DND-41 (cell line): ENCODE measurements at regions not wholly inside any gene's neighbourhood (a gene's known extent, or its start where the extent isn't known, plus 50 kb on each side); places are given as distances from the start of the nearest gene placed in this dataset.

ENCODE experiments used
- ATAC-seq: fragments of 200-7000 bp; cut with Tn5 transposase; 3 replicates; pipeline ENCODE4 v1.9.1; 2021; ENCODE audit warnings: low read depth; ENCODE audit not compliant: insufficient read depth
- DNase-seq: peaks from one replicate; pipeline ENCODE4 v3.0.0-alpha.2; 2020
- H2AFZ ChIP-seq: 2 replicates; pipeline ENCODE4 v1.6.0; 2012; ENCODE audit warnings: low read depth, low read length
- H3K27ac ChIP-seq: 2 replicates; pipeline ENCODE4 v1.5.1; 2012; ENCODE audit warnings: low read length, inconsistent platforms
- H3K27me3 ChIP-seq: fragments of 200-600 bp; sonication (generic); 2 replicates; pipeline ENCODE4 v1.6.0; 2012; ENCODE audit warnings: low read length, mild to moderate bottlenecking, inconsistent platforms; ENCODE audit not compliant: insufficient read depth, poor library complexity
- H3K36me3 ChIP-seq: 2 replicates; pipeline ENCODE4 v1.5.1; 2012; ENCODE audit warnings: low read length, inconsistent platforms; ENCODE audit not compliant: insufficient read depth
- H3K4me1 ChIP-seq: 2 replicates; pipeline ENCODE4 v1.5.1; 2012; ENCODE audit warnings: mild to moderate bottlenecking, low read length; ENCODE audit not compliant: insufficient read depth
- H3K4me2 ChIP-seq: 2 replicates; pipeline ENCODE4 v1.6.0; 2012; ENCODE audit warnings: mild to moderate bottlenecking, moderate library complexity, low read length, inconsistent platforms; ENCODE audit not compliant: insufficient read depth
- H3K4me3 ChIP-seq, 2 experiments: fragments of 200-600 bp in 1 of 2; shearing (Covaris generic) in 1 of 2; 2 replicates each; pipeline ENCODE4 v1.5.1; 2012 to 2016; ENCODE audit warnings: inconsistent platforms in 2 of 2, low read length in 2 of 2, mild to moderate bottlenecking in 2 of 2, low read depth in 1 of 2, moderate library complexity in 1 of 2
- H3K79me2 ChIP-seq: 2 replicates; pipeline ENCODE4 v1.6.0; 2012; ENCODE audit warnings: low read length, inconsistent platforms; ENCODE audit not compliant: insufficient read depth
- H3K9ac ChIP-seq: 2 replicates; pipeline ENCODE4 v1.6.0; 2012; ENCODE audit warnings: low read depth, mild to moderate bottlenecking, inconsistent platforms, low read length, moderate library complexity
- H3K9me3 ChIP-seq: 2 replicates; pipeline ENCODE4 v1.5.1; 2012; ENCODE audit warnings: low read length, moderate library complexity, mild to moderate bottlenecking, inconsistent platforms; ENCODE audit not compliant: insufficient read depth, severe bottlenecking
- H4K20me1 ChIP-seq: 2 replicates; pipeline ENCODE4 v1.6.0; 2012; ENCODE audit warnings: low read length; ENCODE audit not compliant: insufficient read depth
- EZH2 ChIP-seq: IDR thresholded peaks from 3 replicates; pipeline ENCODE4 v1.6.1; 2012; ENCODE audit warnings: borderline replicate concordance, low read depth, mild to moderate bottlenecking, moderate library complexity, low read length, inconsistent platforms; ENCODE audit not compliant: severe bottlenecking
- TF ChIP-seq, protein P1 (sequence below): IDR thresholded peaks from 2 replicates; pipeline ENCODE4 v1.5.1; 2012; ENCODE audit warnings: borderline replicate concordance, low read length, moderate library complexity, mild to moderate bottlenecking; ENCODE audit not compliant: poor library complexity, severe bottlenecking; ENCODE audit errors: extremely low read depth

- H2AFZ ChIP-seq = no peak overlapping the region
- ATAC-seq (no peak), DNase-seq (no peak)
- no peaks in the 10 kb centered on the region for H3K9me3 ChIP-seq
- H3K9ac ChIP-seq = no peak overlapping the region
- H4K20me1 ChIP-seq = no peaks in the 10 kb centered on the region
- H3K4me1 ChIP-seq = no peaks in the 10 kb centered on the region
- H3K79me2 ChIP-seq = no peaks in the 10 kb centered on the region
- H3K36me3 ChIP-seq = no peaks in the 10 kb centered on the region
- no peak overlapping the region for H3K4me2 ChIP-seq
- no peak overlapping the region for H3K27ac ChIP-seq
- H3K4me3 ChIP-seq = no peak overlapping the region
- no peaks in the 10 kb centered on the region for H3K27me3 ChIP-seq
- no peak for TF ChIP-seq EZH2
- TF ChIP-seq, protein P1, sequence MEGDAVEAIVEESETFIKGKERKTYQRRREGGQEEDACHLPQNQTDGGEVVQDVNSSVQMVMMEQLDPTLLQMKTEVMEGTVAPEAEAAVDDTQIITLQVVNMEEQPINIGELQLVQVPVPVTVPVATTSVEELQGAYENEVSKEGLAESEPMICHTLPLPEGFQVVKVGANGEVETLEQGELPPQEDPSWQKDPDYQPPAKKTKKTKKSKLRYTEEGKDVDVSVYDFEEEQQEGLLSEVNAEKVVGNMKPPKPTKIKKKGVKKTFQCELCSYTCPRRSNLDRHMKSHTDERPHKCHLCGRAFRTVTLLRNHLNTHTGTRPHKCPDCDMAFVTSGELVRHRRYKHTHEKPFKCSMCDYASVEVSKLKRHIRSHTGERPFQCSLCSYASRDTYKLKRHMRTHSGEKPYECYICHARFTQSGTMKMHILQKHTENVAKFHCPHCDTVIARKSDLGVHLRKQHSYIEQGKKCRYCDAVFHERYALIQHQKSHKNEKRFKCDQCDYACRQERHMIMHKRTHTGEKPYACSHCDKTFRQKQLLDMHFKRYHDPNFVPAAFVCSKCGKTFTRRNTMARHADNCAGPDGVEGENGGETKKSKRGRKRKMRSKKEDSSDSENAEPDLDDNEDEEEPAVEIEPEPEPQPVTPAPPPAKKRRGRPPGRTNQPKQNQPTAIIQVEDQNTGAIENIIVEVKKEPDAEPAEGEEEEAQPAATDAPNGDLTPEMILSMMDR = no peak
Measured at GRCh38 chr3:110262896-110263295, 808.7 kb upstream of the NECTIN3 start.

- no peak for ATAC-seq
Measured at GRCh38 chr3:110265302-110265701, 806.3 kb upstream of the NECTIN3 start.

GRCh38 chr3:110267304-110267845, 804.2 kb upstream of the NECTIN3 start:
- ATAC-seq (peak; percentile 35; the same call in 1 of the 3 replicates), DNase-seq (no peak)
- H3K9me3 ChIP-seq = no peaks in the 10 kb centered on the region
- H3K4me3 ChIP-seq = no peak overlapping the region
- TF ChIP-seq, protein P1 = peak; percentile 7
- no peak for TF ChIP-seq EZH2
- H2AFZ ChIP-seq = no peak overlapping the region; the same call in 1 of the 2 replicates
- no peak overlapping the region for H3K27ac ChIP-seq
- no peak overlapping the region for H3K9ac ChIP-seq
- H3K27me3 ChIP-seq = no peaks in the 10 kb centered on the region
- no peaks in the 10 kb centered on the region for H3K79me2 ChIP-seq
- H4K20me1 ChIP-seq = no peaks in the 10 kb centered on the region
- no peaks in the 10 kb centered on the region for H3K36me3 ChIP-seq
- H3K4me2 ChIP-seq = no peak overlapping the region
- no peaks in the 10 kb centered on the region for H3K4me1 ChIP-seq

More at GRCh38 chr3:110265302-110265701, 806.3 kb upstream of the NECTIN3 start:
- DNase-seq = no peak
- Histone ChIP-seq H4K20me1 (no peaks in the 10 kb centered on the region), H2AFZ (no peak overlapping the region), H3K4me2 (no peak overlapping the region), H3K27ac (no peak overlapping the region), H3K4me3 (no peak overlapping the region), H3K27me3 (no peaks in the 10 kb centered on the region), H3K36me3 (no peaks in the 10 kb centered on the region), H3K4me1 (no peaks in the 10 kb centered on the region), H3K9me3 (no peaks in the 10 kb centered on the region), H3K9ac (no peak overlapping the region), H3K79me2 (no peaks in the 10 kb centered on the region)
- TF ChIP-seq, protein P1 = no peak
- TF ChIP-seq EZH2 = no peak
